ENCODE measurements at regions not wholly inside any gene's neighbourhood (a gene's known extent, or its start where the extent isn't known, plus 50 kb on each side); places are given as distances from the start of the nearest gene placed in this dataset.
A peak's percentile ranks its signal among the peaks of the same experiment; 100 is the strongest.
"Not testable (repeated sequence)": the region's sequence is repeated elsewhere in the genome, so short reads cannot be mapped to it uniquely, and the experiment has no call there.

DNA sequence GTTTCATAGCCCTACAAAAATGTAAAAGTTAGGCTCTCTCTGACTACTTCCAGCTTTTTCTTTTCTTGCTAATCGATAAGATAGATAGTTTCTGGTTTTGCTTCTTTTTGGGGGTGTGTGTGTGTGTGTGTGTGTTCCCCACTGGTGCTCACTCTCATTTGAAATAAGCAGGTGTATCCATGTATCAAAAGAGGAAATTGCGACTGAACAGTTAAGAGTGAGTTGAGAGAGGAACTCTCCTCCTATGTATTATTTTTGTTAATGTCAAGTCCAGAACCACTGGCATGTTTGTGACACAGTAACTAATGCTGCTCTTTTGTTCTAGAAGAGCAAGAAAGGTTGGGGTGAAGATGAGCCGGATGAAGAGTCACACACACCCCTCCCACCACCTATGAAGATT, 96.7 kb upstream of the UMPS start:
- DNase-seq (ENCODE audit: low spot score) = no peak

DNA sequence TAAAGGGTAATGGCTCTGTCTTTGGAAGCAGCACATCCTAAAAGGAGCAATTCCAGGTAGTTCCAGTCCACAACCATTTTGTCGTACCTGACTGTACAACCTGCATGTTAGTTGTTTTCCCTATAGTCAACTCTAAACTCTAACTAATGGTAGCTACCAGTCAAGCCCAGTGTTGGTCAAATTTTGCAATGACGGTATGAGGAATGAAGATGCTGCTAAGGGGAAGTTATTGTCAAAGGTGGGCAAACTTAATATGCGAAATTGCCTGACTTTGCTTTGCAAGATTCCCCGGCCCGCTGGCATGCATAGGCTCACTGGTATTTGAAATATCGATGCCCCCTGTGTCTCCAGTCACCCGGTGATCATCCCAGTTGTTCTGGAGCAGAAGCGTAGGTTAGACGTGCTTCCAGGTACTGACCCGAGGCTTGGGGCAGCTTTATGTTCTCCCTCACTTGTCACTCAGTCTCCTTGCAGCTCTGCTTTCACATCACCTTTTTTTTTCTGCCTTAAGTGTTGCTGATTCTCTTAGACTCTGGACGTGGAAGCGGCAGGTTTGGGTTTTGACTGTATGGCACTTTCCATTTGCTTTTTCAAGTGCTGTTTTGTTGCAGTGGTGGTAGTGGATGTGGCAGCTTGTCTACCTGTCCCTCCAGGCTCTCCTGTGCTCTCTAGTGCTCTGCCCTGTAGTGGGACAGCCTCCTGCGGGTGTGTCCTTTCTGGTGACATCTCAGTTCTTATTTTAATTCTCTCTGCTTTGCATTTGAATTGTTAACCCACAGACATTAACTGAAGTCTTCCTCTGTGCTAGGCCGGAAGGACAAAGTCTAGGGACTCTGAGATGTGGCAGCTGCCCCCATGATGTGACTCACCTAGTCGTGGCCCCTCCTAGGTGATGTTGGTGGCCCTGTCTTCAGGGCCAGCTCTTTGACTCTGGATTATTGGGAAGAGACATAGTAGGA, 95.8 kb upstream of the UMPS start:
- no peak for DNase-seq (ENCODE audit: low spot score)

DNA sequence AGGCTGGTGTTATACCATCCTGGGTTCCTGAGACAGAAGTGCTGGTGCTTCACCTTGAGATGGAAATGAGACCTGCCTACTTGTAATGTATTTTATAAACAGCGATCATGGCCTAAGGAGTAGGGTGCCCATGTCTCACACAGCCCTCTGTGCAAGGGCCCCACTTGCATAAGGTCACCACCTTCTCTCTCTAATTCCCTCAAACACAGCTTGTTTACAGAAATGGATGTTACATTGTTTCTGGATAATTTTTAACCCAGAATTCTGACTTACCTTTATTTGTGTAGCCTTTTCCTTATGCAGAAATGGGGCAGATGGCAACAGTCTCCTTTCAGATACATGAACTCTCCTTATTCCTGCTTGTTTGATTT, 95.1 kb upstream of the UMPS start:
- DNase-seq (ENCODE audit: low spot score) = no peak

DNA sequence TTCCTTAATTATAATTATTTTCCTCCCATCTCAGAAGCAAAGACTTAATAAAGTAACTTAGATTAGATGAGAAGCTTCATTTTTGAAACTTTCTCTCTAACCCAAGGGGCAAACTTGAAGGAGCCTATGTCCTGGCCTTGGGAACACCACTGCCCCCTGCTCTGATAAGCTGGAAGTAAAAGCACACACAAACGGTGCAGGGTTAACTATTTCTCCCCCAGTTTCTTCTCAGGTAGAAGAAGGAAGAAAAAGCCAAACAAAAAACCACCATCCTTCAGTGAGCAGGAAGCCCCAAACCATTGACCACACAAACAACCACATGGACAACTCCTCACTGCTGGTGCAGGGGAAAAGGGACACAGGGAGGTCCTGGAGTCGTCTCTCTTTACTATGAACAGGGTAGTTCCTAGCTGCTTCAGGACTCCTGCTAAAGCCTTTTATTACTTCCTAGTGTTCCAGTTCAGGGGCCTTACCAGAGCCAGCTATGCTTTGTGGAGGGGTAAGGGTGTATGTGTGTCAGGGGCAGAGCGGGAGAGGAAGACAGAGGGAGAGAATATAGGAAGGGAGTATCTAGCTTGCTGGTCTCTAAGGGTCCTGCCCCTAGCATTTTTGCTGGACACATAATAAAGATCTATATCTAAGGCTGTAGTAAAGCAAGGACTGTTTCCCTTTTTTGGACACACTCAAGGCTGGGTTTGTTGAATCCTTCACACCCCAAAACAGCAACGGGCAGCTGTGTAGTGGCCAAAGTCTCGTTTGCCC, 94.0 kb upstream of the UMPS start:
- DNase-seq (ENCODE audit: low spot score) = no peak

DNA sequence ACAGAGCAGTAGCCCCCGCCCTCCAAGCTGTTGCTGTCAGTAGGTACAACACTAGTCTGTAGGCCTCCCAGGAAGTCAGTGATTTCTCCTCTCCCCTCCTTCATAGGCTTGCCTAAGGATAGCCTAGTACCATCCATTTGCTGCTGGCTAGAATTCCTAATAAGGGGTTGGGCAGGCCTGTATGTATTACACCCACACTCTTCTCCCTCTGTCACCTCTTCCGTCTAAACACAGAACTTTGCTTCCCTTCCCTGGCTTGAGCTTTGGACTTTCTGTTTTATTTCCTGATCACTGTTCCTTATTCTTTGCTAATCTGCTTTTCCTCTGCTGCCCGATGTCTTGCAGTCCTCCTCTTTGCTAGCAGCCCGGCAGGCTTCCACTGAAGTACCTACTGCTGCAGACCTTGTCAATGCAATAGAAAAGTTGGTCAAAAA, 93.4 kb upstream of the UMPS start:
- DNase-seq (ENCODE audit: low spot score) = no peak

DNA sequence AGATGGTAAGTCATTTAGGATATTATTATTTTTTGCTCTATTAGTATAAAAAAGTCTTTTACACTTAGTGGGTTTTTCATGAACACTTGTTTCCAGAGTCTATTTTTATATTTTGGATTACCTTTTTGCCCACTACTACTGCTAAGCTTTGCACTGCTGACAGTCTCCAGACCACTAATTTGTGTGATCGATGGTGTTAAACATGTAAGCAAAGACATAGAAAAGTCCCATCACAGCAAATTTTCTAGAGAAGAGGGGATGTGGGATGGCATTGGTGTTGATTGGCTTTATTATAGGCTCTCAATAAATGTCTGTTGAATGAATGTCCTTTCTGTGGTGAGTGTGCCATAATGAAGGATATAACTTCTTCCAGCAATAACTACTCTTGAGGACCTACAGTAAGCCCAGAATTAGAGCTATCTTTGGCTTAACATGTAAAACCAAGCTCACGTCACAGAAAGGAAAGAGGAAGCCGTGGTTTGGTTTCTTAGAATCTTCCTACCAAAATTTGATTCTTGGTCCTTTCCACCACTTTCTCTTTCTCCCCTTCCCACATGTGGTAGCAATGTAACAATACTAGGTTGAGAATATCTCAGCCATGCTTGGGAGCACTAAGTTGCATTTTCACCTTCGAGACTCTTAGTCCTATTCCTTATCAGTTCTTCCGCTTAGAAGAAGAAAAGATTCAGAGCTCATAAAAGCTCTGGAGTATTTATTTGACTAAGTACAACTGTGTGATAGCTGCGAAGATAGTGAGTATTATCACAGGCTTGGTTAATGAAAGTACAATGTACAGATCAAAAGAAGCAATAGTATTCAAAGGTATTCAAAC, 90.6 kb upstream of the UMPS start:
- DNase-seq (ENCODE audit: low spot score) = no peak

DNA sequence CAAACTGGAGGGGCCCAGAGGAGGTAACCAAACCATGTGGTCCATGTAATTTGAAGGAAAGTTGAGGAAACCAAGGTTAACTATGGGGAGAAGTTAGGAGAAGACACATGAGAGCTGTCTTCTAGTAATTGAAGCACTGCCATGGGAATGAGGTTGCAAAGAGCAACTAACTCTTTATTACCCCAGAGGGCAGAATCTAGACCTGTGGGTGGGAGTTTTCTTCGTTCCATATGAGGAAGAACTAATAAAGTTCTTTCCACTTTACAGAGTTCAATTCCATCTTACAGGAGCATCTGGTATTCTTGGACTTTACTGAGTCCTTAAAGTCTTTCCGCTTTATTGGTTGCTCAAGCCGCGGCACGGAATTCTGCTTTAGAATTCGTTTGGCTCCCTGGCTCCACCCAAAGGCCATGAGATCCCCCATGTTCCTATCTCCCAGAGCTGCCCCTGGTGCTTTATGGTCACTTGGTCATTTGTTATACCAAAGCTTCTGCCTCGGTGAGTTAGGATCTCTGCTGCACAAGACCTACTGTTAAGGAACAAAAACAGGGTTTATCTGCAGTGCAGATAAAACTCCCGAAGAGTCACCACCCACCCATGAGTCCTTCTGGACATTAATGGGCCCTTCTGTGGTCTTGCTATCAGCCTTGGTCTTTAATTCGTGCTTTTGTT, 89.5 kb upstream of the UMPS start:
- DNase-seq (ENCODE audit: low spot score) = no peak

DNA sequence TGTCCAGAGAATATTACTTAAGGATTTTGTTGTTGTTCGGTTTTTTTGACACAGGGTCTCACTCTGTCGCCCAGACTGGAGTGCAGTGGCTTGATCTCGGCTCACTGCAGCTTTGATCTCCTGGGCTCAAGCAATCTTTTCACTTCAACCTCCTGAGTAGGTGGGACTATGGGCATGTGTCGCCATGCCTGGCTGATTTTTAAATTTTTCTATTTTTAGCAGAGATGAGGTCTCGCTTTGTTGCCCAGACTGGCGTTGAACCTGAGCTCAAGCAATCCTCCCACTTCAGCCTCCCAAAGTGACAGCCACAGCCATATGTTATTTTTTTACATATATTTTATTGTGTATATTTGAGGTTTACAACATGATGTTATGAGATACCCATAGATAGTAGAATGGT, 86.8 kb upstream of the UMPS start:
- no peak for DNase-seq (ENCODE audit: low spot score)

DNA sequence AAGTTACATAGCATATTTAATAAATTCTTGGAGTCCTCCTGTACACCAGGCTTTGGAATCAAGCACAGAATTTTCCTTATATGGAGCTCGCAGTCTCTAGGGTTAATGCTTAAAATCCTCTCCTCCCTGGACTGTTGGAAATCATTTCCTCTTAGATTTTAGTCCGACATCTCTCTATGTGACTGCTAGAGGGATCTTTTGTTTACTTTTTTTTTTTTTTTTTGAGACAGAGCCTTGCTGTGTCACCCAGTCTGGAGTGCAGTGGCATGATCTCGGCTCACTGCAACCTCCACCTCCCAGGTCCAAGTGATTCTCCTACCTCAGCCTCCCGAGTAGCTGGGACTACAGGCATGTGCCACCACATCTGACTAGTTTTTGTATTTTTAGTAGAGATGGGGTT, 84.1 kb upstream of the UMPS start:
- DNase-seq (ENCODE audit: low spot score) = peak; percentile 57

DNA sequence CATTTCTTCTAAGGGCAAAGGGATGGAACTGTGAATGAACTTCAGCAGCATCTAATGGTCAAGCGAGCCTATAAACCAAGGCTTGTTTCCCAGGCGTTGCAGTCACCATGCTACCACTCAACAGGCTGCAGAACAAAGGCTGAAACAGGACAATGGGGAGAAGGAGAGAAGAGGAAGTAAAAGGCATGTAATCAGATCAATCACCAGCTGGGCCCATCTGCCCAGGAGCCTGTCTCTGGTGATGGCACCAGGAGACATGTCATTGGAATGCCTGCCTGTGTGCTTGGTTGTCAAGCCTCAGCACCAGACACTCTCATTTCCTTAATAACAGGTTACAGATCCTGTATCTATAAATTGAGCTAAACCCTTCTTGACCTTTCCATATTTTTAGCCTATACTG, 81.7 kb upstream of the UMPS start:
- DNase-seq (ENCODE audit: low spot score) = no peak

DNA sequence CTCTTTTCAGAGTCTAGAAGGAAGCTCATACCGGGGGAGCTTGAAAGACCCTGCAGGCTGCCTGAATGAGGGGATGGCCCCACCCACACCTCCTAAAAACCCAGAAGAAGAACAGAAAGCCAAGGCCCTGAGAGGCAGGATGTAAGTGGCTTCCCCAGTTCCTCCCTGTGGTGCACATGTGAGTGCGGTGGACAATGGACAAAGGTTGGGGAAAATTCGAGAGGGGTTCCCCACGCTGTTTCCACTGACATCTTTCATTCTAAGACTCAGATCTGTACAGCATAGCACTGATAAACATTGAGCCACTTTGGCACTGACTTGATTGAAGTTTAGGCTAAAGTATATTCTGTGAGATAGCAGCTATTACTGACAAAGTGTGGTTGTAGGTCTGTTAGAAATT, 79.5 kb upstream of the UMPS start:
- DNase-seq (ENCODE audit: low spot score) = no peak

DNA sequence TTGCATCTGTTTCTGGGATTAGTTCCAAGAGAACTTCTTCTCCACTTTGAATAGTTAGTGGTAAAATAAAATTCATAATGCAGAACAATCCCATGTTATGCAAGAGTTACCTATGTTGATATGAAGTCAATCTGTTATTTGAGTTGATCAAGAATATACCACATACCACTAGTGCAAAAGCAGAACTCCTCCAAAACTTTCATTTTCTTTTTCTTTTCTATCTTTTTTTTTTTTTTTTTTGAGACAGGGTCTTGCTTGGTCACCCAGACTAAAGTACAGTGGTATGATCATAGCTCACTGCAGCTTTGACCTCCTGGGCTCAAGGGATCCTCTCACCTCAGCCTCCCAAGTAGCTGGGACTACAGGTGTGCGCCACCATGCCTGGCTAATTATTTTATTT, 78.8 kb upstream of the UMPS start:
- not testable (repeated sequence) for DNase-seq (ENCODE audit: low spot score)

DNA sequence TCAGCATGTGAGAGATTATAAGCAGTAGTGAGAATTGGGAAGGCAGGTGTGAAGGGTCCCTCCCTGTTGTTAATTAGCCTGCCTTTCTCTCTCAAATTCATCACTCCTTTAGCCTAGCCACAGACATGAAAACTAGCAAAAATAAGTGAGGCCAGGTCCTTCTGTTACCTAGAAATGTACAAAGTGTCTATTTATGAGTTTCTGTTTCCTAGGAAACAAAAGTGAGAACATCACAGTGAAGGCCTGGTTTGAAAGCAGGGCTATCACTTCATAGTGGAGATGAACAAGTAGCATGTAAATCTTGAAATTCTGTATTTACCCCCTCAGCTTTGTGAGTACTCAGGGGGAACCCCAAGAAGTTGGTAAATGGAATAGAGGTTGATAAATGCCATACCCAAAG, 78.2 kb upstream of the UMPS start:
- no peak for DNase-seq (ENCODE audit: low spot score)

DNA sequence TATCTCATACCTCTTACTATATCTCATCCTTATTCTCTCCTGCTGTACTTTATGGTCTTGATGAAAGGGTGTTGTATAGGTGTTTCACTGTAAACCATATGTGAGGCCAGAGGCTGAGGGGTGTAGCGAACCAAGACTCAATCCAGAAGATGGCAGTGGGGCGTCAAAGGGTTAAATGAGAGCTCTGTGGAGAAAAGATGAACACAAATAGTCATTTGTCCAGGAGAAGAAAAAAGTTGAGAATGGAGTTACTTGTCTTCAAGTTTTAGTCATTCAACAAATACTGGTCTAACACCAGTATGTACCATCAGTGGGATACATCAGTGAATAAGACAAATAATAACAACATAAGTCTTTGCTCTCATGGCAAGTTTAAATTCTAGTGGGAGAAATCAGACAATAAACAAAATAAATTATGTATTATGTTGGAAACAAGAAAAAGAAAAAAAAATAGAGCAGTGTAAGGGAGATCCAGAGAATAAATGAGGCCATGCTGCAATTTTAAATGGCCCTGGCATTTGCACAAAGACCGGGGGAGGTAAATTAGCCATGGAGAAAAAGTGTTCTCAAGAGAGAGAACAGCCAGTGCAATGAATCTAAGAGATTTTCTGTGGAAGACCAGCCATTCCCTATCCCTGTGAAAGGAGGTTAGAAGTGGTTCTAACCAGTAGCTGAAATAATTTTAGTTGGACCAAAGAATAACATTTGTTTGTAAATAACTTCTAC, 77.0 kb upstream of the UMPS start:
- no peak for DNase-seq (ENCODE audit: low spot score)

DNA sequence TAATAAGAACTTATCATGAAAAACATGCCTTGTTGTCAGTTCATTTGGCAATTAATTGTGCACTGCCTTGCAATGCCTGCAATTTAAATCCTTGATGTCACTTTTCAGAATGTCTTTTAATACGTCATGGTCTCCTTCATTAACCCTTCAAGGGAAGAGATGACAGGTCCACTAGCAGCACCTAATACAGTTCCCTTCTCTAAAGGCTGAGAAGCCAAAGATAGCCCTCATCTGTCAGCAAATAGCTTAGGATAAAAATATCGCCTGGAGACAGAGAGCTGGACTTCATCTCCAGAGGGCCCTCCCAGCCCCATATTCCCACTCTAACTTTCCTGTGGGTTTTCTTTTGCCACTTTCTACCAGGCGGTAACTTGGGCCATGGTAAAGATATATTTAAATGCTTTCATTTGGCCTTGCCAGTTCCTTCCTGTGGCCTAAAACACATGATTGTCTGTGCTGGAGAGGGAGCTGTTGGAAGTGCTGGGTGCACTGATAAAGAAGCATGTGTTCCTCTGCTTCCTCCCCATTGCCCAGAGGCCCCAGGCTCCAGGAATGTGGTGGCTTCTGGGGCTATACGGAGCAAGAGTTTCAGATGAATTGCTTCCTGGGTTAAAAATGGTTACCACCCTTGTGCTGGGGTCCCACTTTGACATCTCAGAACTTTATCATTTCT, 76.3 kb upstream of the UMPS start:
- no peak for DNase-seq (ENCODE audit: low spot score)

DNA sequence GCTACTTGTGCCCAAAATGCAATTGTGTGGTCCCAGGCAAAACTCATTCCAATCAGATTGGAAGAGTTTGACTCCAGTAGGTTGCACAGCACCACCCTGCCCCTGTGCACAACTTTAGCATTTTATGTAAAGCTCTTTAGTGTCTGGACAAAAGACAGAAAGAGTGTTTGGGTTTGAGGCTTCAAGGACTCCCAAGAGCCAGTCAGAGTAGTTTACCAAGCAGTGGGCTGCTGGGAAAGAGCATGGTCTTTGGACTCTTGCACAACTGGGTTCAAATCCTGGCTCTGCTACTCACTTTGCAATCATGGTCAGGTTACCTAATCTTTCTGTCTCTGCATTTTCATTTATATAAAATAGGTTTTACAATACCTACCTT, 75.8 kb upstream of the UMPS start:
- DNase-seq (ENCODE audit: low spot score) = no peak

DNA sequence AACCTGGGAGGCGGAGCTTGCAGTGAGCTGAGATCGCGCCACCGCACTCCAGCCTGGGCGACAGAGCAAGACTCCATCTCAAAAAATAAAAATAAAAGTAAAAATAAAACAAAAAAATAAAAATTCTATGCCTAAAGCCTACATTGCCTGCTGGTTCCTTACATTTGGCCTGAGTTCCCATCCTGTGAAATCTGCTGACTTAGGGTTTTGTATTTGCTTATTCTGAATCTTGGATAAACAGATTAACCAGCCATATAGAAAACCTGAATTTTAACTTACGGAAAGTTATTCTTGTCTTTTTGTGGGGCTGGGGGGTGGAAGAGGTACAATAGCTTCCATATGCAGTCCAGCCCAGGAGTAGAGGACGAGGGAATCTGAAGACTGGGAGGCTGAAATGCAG, 73.7 kb upstream of the UMPS start:
- DNase-seq (ENCODE audit: low spot score) = no peak

DNA sequence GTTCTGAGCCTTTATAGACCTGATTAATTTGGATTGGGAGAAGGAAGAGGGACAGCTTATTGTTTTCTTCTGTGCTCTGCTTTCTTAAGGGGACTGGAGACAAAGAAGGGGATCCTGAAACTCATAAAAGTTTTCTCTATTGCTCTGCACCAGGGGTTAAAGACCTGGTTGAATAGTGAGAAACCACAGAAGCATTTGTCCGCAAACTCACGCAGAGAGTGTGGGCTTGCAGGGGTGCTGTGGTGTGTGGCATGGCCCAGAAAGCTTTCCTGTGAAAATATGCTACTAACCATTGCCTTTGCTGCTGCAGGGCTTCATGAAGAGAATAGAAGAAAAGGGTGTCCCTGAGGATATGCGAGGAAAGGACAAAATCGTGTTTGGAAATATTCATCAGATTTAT, 73.1 kb upstream of the UMPS start:
- DNase-seq (ENCODE audit: low spot score) = no peak

DNA sequence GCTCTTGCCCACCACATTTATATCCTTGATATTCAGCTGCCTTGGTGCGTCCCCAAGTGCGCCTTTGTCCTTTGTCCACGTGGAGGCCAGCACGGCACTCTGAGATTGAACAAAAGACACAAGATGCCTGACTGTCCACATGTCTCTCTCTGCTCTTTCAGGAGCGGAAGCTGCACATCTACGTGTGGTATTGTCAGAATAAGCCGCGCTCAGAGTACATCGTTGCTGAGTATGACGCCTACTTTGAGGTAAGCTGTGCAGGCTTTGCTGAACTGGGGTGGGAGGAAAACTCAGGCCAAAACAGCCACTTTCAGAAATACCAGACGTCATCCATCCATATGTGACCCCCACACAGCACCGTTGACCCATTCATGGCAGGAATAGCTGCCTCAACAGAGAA, 72.0 kb upstream of the UMPS start:
- DNase-seq (ENCODE audit: low spot score) = no peak

DNA sequence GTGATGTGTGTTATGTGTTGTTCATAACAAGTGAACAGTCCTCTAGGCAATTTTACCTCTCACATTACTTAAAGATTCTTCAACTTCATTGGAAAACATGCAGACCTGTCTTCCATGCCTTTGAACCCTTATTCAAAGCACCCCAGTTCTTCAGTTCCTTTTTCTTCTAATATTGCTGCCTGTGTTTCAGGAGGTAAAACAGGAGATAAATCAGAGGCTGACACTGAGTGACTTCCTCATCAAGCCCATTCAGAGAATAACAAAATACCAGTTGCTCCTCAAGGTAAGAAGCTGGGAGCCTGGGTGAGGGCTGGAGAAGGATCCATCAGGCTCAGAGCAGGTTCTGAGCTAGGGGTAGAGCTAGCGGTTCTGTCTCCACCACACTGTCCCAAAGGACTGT, 71.1 kb upstream of the UMPS start:
- DNase-seq (ENCODE audit: low spot score) = no peak

Measured in umbilical cord (tissue), 1 donor.